T-helper 2 cell treated with Interferon-gamma antibody and Interleukin-4, amounts not matched to agents 100 ng/mL and 5 ng/mL, for 36 hours (primary cell): ENCODE measurements at regions not wholly inside any gene's neighbourhood (a gene's known extent, or its start where the extent isn't known, plus 50 kb on each side); places are given as distances from the start of the nearest gene placed in this dataset.

Experiments
- intact Hi-C: fragments of 100-400 bp; cut with micrococcal nuclease; formaldehyde crosslinking; loops from one replicate; pipeline ENCODE4 v1.15.1; 2023

DNA sequence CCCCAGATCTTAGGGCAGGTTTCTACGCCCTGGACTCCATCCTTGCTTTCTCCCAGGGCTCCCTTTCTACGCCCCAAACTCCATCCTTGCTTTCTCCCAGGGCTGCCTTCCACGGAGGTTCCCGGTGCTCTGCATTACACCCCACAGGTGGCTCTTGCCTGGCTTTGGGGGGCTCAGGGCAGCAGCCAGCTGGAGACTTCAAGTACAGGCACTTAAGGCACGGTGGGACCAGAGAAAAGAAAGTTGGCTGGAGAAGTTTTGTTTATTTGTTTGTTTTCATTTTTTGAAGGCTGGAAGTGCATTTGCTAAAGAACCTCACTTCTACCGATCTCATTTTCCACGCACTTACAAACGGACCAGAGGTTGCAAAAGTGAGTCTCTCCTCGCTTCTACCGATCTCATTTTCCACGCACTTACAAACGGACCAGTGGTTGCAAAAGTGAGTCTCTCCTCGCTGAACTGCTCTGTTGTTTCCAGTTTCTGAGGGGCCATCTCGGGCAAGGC is 103.8 kb upstream of the MED13L start:
- intact Hi-C loops = no loop called here

GRCh38 chr12:116381744-116382685 is 104.5 kb upstream of the MED13L start:
- intact Hi-C loops = no loop called here

DNA sequence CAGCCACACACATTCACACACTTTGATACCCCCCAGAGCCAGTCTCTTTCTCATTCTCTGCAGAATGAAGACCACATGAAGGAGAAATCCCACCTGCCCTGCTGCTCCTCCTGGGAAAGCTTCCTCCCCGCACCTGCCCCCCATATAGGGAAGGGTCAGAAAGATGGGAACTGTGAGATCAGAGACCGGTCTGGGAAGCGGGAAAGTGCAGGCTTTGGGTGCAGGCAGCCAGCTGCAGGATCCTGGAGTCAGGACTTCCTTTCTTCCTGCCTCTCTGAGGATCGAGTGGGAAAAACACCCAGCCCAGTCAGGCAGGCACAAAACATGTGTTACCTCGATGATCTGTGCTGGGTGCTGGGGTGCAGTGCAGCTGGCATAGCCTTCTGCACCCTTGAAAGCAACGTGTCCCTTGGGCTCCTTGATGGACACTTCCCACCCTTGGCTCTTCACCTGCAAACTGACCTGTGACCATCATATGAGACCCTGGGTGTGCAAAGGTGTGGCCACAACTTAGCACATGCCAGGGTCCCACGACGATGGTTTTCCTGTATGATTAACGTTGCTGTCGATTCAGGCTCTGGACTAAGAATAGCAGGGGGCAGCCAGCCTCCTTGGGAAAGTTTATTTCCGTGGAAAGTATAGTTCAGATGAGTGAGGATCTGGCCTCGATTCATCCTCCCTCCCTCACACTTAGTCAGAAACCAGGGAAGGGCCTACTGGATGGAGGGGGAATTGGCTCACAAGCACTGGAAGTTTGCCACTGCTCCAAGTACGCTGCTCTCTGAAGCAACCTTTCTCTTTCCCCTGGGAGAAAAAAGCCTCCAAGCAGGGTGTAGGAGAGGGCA is 105.4 kb upstream of the MED13L start:
- intact Hi-C loops = no loop called here

GRCh38 chr12:116384175-116384574 is 106.7 kb upstream of the MED13L start:
- intact Hi-C loops = no loop called here

DNA sequence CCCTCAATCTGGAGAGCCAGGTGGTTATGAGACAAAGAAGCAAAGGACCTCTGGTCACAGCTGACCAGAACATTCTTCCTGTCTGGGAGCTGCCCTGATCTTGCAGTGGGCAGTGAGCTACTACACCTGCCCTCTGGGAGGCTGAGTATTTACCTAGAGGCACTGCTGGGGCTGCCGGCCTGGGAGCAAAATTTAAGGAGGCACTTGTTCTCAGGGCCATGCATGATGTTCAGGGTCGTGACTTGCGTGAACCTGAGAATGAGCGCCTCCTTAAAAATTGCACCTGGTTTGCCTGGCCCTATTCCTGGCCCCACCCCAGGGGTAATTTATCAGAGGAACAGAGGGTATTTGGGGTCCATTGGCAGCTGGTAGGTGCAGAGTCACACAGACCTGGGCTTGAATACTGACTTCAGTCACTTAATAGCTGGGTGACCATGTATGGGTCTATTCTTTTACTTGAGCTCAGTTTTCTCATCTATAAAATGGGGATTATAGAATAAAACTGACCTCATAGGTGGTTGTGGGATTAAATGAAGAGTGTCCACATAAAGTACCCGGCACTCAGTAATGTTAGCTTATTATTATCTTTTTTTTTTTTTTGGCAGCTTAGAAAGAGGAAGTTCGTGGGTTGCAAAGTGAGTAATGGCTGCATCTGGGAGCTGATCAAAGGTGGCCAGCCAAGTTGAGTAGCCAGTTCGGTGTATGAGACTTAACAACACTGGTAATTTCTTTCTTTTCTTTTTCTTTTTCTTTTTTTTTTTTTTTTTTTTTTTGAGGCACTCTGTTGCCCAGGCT is 107.4 kb upstream of the MED13L start:
- intact Hi-C loops = no loop called here

- intact Hi-C loops = no loop called here
These were observed 108.2 kb upstream of the MED13L start for GRCh38 chr12:116385486-116386217.

- intact Hi-C loops = no loop called here
These were observed 111.8 kb upstream of the MED13L start for GRCh38 chr12:116389326-116389725.

- intact Hi-C loops = no loop called here
These were observed 112.5 kb upstream of the MED13L start for GRCh38 chr12:116389990-116390389.

DNA sequence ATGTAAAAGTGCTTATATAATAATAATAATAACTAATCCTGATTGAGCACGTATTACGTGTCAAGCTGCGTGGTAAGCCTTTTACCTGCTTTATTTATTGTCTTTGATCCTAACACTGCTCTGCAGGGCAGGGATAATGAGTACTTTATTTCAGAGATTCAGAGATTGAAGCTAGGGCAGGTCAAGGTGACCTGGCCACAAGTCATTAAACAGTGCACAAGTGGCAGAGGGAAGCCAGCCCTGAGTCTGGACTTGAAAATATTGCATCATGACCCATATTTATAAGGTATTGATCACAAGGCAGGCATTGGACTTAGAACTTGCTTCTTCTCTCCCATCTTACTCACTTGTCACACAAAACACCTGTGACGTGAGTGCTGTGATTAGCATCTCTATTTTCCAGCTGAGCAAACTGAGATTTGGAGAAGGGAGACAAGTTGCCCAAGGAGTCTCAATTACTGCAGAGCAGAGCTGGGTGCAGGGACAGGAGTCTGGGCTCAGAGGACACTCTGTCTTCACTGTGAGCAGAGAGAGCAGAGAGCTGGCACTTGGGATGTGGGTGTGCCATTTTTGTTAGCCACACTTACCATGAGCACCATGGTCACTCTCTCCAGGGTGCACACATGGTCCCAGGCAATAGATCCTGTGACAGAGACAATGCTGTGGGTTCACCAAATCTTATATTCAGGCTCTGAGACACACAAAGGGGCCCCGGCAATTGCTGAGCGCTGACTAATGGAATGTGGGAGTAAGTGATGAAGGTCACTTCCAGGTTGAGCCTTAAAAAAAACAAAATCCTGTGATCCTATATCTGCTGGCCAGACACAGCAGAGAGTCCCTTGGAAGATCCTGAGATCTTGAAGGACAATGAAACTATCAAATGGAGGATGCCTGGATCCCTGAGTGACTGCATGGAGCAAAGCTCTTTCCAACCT is 113.2 kb upstream of the MED13L start:
- intact Hi-C loops = no loop called here

DNA sequence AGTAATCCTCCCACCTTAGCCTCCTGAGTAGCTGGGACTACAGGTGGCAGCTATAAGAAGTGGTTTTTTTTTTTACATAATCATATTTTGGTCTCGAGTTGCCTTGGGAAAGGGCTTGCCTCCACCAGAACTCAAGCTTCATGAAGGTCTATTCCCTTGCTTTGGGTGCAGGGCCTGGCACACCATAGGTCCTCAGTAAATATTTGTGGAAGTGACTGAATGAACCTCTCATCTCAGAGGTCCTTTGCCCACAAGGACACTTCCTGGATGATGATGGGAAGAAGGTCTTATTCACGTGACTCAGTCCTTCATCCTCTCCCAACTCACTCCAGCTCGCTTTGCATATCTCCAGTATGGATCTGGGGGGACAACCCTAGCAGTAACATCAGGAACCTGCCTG is 114.0 kb upstream of the MED13L start:
- intact Hi-C loops = no loop called here

DNA sequence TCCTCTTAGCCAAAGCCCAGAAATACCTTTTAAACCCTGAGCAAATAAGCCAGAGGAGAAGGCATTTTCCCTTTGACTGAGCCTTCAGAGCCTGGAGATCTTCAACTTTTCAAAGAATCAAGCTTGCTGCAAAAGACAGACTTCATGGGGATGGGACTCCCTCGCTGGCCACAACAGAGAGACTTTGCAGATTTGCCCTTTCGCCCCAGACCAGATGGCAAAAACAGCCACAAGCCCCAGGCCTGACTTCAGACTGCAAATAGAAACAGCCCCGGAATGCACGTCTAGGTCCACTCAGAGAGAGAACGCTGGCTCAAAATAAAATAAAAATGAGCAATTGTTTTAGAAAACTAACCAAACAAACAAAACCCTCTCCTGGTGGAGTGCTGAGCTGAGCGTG is 114.6 kb upstream of the MED13L start:
- intact Hi-C loops = no loop called here

DNA sequence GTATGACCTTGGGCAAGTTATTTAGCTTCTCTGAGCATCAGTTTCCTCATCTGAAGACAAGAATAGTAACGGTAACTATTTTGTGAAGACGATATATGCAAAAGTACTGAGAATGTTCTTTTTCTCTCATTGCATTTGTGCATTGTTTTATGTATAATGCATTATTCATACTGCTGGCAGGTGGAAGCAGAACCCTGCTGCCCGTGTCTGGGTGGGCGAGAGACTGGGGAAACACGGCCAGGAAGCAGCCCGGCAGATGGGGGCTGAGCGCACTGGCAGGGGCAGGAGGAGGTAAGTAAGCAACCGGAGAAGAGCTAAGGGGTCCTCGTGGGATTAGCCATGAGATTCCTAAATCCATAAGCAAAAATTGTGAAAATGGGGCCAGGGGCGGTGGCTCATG is 115.8 kb upstream of the MED13L start:
- intact Hi-C loops = no loop called here

GRCh38 chr12:116393859-116394650 is 116.6 kb upstream of the MED13L start:
- intact Hi-C loops = no loop called here

GRCh38 chr12:116395396-116395795 is 117.9 kb upstream of the MED13L start:
- intact Hi-C loops = no loop called here

DNA sequence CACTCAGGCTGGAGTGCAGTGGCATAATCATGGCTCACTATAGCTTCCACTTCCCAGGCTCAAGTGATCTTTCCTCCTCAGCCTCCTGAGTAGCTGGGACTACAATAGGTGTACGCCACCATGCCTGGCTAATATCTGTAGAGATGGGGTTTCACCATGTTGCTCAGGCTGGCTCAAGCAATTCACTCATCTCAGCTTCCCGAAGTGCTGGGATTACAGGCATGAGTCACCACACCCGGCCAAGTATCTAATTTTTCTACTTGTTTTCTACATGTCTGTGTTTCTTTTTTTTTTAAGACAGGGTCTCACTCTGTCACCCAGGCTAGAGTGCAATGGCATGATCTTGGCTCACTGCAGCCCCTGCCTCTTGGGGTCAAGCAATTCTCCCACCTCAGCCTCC is 119.7 kb upstream of the MED13L start:
- intact Hi-C loops = no loop called here

DNA sequence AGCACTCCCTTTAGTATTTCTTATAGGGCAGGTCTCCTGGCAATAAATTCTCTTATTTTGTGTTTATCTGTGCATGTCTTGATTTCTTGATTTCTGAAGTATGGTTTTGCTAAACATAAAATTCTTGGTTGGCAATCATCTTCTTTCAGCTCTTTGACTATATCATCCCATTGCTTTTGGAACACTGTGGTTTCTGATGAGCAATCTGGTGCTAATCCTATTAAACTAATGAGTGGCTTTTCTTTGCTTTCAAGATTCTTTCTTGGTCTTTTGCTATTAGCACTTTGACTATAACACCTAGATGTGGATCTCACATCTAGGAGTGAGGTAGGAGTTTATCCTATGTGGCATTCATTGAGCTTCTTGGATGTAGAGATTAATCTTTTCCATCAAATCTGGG is 120.7 kb upstream of the MED13L start:
- intact Hi-C loops = no loop called here

GRCh38 chr12:116399055-116399454 is 121.6 kb upstream of the MED13L start:
- intact Hi-C loops = no loop called here

GRCh38 chr12:116400636-116401372 is 123.3 kb upstream of the MED13L start:
- intact Hi-C loops = no loop called here
